C4-2B (cell line): ENCODE measurements at regions not wholly inside any gene's neighbourhood (a gene's known extent, or its start where the extent isn't known, plus 50 kb on each side); places are given as distances from the start of the nearest gene placed in this dataset.

Experiments used
- CTCF ChIP-seq: fragments of 450-650 bp; conservative IDR thresholded peaks from 2 replicates; pipeline ENCODE4 v1.5.1; 2017; ENCODE audit warnings: mild to moderate bottlenecking
- ZFX ChIP-seq: fragments of 450-650 bp; IDR thresholded peaks from 2 replicates; pipeline ENCODE4 v1.6.1; 2017

- TF ChIP-seq CTCF (peak; percentile 48), ZFX (no peak)
Measured at GRCh38 chr4:86522349-86522748, 71.8 kb upstream of the PTPN13 start.
